ENCODE measurements at regions not wholly inside any gene's neighbourhood (a gene's known extent, or its start where the extent isn't known, plus 50 kb on each side); places are given as distances from the start of the nearest gene placed in this dataset.
"Not testable (repeated sequence)": the region's sequence is repeated elsewhere in the genome, so short reads cannot be mapped to it uniquely, and the experiment has no call there.

DNA sequence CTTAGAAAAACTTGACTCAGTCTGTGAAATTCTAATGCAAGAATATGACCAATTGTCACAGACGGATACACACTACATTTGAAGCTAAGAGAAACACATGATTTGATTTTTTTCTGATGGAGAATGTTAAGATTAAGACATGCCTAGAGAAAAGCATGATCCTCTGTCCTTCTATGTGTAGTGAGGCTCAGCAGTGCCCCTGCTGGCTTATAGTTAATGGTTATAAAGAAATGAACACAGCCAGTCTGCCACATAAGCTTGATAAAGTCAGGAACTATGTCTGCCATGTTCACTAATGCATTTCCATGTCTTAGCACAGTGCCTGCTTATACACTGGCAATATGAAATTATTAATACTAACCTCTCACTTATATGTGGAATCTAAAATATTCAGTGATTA, 168.1 kb upstream of the DAAM1 start:
- Histone ChIP-seq H3K4me3 (no peak overlapping the region), H3K36me3 (no peaks in the 10 kb centered on the region), H3K4me1 (ENCODE audit: insufficient read depth) (no peaks in the 10 kb centered on the region), H3K27ac (no peak overlapping the region), H3K9me3 (no peaks in the 10 kb centered on the region), H3K27me3 (no peaks in the 10 kb centered on the region)
- WGBS, 3 donors: 94 to 95% (median 94%) methylated on average over 1 of the region's 1 CpG
- DNase-seq: no peak
- intact Hi-C loops (cut with DNase I): no loop called here
- no peak for TF ChIP-seq EP300 (IDR thresholded peaks at IDR 0.05)
- TF ChIP-seq, protein P1, sequence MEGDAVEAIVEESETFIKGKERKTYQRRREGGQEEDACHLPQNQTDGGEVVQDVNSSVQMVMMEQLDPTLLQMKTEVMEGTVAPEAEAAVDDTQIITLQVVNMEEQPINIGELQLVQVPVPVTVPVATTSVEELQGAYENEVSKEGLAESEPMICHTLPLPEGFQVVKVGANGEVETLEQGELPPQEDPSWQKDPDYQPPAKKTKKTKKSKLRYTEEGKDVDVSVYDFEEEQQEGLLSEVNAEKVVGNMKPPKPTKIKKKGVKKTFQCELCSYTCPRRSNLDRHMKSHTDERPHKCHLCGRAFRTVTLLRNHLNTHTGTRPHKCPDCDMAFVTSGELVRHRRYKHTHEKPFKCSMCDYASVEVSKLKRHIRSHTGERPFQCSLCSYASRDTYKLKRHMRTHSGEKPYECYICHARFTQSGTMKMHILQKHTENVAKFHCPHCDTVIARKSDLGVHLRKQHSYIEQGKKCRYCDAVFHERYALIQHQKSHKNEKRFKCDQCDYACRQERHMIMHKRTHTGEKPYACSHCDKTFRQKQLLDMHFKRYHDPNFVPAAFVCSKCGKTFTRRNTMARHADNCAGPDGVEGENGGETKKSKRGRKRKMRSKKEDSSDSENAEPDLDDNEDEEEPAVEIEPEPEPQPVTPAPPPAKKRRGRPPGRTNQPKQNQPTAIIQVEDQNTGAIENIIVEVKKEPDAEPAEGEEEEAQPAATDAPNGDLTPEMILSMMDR (IDR thresholded peaks at IDR 0.05): no peak
- no peak for TF ChIP-seq POLR2A (IDR thresholded peaks at IDR 0.05)

DNA sequence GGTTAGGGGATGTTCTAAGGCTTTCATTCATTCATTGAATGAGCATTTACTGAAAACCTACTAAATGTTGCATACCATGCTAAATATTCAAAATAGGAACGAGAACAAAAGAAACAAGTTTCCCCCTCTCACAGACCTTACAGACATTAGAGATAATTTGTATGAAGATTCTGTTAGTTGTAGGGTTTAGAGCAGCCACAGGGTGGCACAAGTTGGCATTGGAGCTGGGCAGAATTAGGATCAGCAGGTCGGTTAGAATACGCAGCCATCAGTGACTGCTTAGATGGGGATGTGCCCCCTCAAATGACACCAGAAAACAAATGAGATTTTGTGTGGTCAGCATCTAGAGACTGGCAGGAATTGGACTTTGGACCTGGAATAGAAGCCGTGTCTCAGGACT, 166.3 kb upstream of the DAAM1 start:
- Histone ChIP-seq H3K4me1 (ENCODE audit: insufficient read depth) (no peaks in the 10 kb centered on the region), H3K27ac (no peak overlapping the region), H3K36me3 (no peaks in the 10 kb centered on the region), H3K27me3 (no peaks in the 10 kb centered on the region), H3K9me3 (no peaks in the 10 kb centered on the region), H3K4me3 (no peak overlapping the region)
- DNase-seq: no peak
- WGBS, 3 donors: 89 to 95% (median 91%) methylated on average over 4 of the region's 4 CpGs
- intact Hi-C loops (cut with DNase I): no loop called here
- TF ChIP-seq EP300 (IDR thresholded peaks at IDR 0.05): no peak
- TF ChIP-seq, protein P1 (IDR thresholded peaks at IDR 0.05): no peak
- TF ChIP-seq POLR2A (IDR thresholded peaks at IDR 0.05): no peak

DNA sequence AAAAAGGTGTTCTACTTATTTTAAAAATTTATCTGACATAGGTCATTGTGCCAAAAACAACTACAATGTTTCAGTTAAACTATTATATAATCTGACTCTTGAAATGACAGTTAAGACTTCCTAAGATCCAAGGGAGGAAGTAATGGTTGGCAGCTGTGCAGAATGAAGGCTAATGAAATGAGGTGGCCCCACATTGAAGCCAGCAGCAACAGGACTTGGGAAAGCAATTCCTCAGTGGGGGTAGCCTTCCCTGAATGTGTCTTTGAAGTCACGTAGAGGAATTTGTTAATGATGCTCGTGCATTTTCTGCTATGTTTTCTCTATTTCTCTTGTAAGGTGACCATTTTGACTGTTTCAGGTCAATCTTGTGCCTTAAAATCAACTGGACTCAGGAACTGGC, 162.4 kb upstream of the DAAM1 start:
- no peaks in the 10 kb centered on the region for H3K36me3 ChIP-seq
- no peaks in the 10 kb centered on the region for H3K4me1 ChIP-seq (ENCODE audit: insufficient read depth)
- no peaks in the 10 kb centered on the region for H3K9me3 ChIP-seq
- TF ChIP-seq EP300 (IDR thresholded peaks at IDR 0.05): no peak
- no peak for TF ChIP-seq POLR2A (IDR thresholded peaks at IDR 0.05)
- TF ChIP-seq, protein P1 (IDR thresholded peaks at IDR 0.05): no peak
- no peaks in the 10 kb centered on the region for H3K27me3 ChIP-seq
- WGBS, 3 donors: 94 to 96% (median 94%) methylated on average over 2 of the region's 2 CpGs
- H3K27ac ChIP-seq: no peak overlapping the region
- H3K4me3 ChIP-seq: no peak overlapping the region
- intact Hi-C loops (cut with DNase I): no loop called here
- DNase-seq: no peak

DNA sequence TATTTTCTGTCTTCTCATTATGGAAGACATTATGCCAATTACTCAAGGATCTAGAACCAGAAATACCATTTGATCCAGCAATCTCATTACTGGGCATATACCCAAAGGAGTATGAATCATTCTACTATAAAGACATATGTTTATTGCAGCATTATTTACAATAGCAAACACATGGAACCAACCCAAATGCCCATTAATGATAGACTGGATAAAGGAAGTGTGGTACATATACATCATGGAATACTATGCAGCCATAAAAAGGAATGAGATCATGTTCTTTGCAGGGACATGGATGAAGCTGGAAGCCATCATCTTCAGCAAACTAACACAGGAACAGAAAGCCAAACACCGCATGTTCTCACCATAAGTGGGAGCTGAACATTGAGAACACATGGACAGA, 161.8 kb upstream of the DAAM1 start:
- H3K27ac ChIP-seq; intact Hi-C loops (cut with DNase I); H3K4me3 ChIP-seq; H3K4me1 ChIP-seq (ENCODE audit: insufficient read depth); H3K36me3 ChIP-seq; DNase-seq; H3K27me3 ChIP-seq; H3K9me3 ChIP-seq: not testable (repeated sequence)
- 95 to 98% (median 96%) methylated on average over 1 of the region's 1 CpG for WGBS, 3 donors

DNA sequence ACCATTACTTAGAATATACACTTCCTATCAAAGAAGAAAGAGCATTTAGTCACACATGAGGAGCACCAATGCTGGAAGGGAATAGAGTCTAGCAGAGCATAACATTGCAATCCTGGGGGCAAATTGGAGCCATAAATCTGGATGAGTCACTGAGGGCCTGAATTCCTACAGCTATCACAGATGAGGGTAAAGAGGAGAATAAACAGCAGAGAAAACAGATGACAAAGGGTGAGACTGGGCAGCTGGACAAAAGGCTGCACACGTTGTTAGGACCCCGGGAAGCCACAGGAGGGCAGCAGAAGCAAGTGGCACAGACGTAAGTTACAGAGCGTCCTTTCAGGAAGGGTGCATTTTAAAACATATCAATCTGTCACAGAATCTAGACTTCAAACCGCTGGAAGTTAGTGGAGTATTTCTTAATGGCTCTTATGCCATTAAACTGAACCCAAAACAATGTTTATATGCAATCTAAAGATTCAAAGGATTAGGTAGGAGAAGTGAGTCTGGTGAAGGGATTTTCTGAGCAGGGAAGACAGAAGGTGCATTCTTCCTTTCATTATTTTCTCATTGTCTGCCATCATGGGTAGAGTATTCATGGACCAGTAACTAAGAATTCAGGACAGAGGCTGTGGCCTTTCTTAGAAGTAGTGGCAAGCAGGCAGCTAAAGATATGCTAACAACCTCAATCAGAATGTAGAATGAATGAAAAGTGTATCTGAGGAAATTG, 159.8 kb upstream of the DAAM1 start:
- intact Hi-C loops (cut with DNase I): no loop called here
- peak; percentile 56 to 75 (median 68) for DNase-seq

More for the DNA sequence above, 159.8 kb upstream of the DAAM1 start:
- Histone ChIP-seq H3K27me3 (no peaks in the 10 kb centered on the region), H3K27ac (no peak overlapping the region), H3K4me1 (ENCODE audit: insufficient read depth) (no peaks in the 10 kb centered on the region), H3K4me3 (no peak overlapping the region), H3K9me3 (no peaks in the 10 kb centered on the region), H3K36me3 (no peaks in the 10 kb centered on the region)
- TF ChIP-seq, protein P1 (IDR thresholded peaks at IDR 0.05): peak; percentile 24 to 55 (median 38)
- TF ChIP-seq EP300 (IDR thresholded peaks at IDR 0.05): no peak
- WGBS, 3 donors: 0 to 2% (median 1%) methylated on average over 5 of the region's 5 CpGs
